ENCODE measurements at regions not wholly inside any gene's neighbourhood (a gene's known extent, or its start where the extent isn't known, plus 50 kb on each side); places are given as distances from the start of the nearest gene placed in this dataset.

- Histone ChIP-seq H3K4me1 (ENCODE audit: control insufficient read depth in 2 of 2, insufficient read depth in 2 of 2, low read length in 2 of 2) (no peaks in the 10 kb centered on the region), H3K27ac (ENCODE audit: low read depth in 1 of 2, low read length in 1 of 2) (no peak overlapping the region), H3K36me3 (ENCODE audit: control insufficient read depth in 2 of 2, insufficient read depth in 2 of 2, low read length in 1 of 2) (no peaks in the 10 kb centered on the region), H3K4me3 (ENCODE audit: low read length in 2 of 2) (no peak overlapping the region), H3K9me3 (ENCODE audit: control insufficient read depth in 2 of 2, insufficient read depth in 1 of 2, low read length in 1 of 2) (no peaks in the 10 kb centered on the region), H3K27me3 (ENCODE audit: control insufficient read depth in 2 of 2, insufficient read depth in 1 of 2, low read length in 1 of 2) (no peaks in the 10 kb centered on the region)
- no peak for DNase-seq (ENCODE audit: low read depth in 6 of 9, low spot score in 9 of 9)
- WGBS, result 89% methylated on average over 5 of the region's 5 CpGs
Observed at GRCh38 chr2:6031200-6031867, 339.1 kb downstream of the SOX11 start.

GRCh38 chr2:6036211-6036610, 344.0 kb downstream of the SOX11 start:
- Histone ChIP-seq H3K36me3 (ENCODE audit: control insufficient read depth in 2 of 2, insufficient read depth in 2 of 2, low read length in 1 of 2) (no peaks in the 10 kb centered on the region), H3K4me3 (ENCODE audit: low read length in 2 of 2) (no peak overlapping the region), H3K27me3 (ENCODE audit: control insufficient read depth in 2 of 2, insufficient read depth in 1 of 2, low read length in 1 of 2) (no peaks in the 10 kb centered on the region), H3K27ac (ENCODE audit: low read depth in 1 of 2, low read length in 1 of 2) (no peak overlapping the region), H3K4me1 (ENCODE audit: control insufficient read depth in 2 of 2, insufficient read depth in 2 of 2, low read length in 2 of 2) (no peaks in the 10 kb centered on the region), H3K9me3 (ENCODE audit: control insufficient read depth in 2 of 2, insufficient read depth in 1 of 2, low read length in 1 of 2) (no peaks in the 10 kb centered on the region)
- 92% methylated on average over 4 of the region's 4 CpGs for WGBS
- DNase-seq (ENCODE audit: low read depth in 6 of 9, low spot score in 9 of 9), result no peak

- Histone ChIP-seq H3K9me3 (ENCODE audit: control insufficient read depth in 2 of 2, insufficient read depth in 1 of 2, low read length in 1 of 2) (peaks cover 0 to 10% of the 10 kb centered on the region in 2 donors), H3K4me1 (ENCODE audit: control insufficient read depth in 2 of 2, insufficient read depth in 2 of 2, low read length in 2 of 2) (no peaks in the 10 kb centered on the region), H3K27me3 (ENCODE audit: control insufficient read depth in 2 of 2, insufficient read depth in 1 of 2, low read length in 1 of 2) (no peaks in the 10 kb centered on the region), H3K27ac (ENCODE audit: low read depth in 1 of 2, low read length in 1 of 2) (no peak overlapping the region), H3K4me3 (ENCODE audit: low read length in 2 of 2) (no peak overlapping the region), H3K36me3 (ENCODE audit: control insufficient read depth in 2 of 2, insufficient read depth in 2 of 2, low read length in 1 of 2) (no peaks in the 10 kb centered on the region)
- no peak for DNase-seq (ENCODE audit: low read depth in 6 of 9, low spot score in 9 of 9)
- 92% methylated on average over 9 of the region's 9 CpGs for WGBS
Observed at GRCh38 chr2:6043238-6043637, 351.1 kb downstream of the SOX11 start.

GRCh38 chr2:6052649-6053048, 360.5 kb downstream of the SOX11 start:
- no peak for DNase-seq (ENCODE audit: low read depth in 6 of 9, low spot score in 9 of 9)
- Histone ChIP-seq H3K27me3 (ENCODE audit: control insufficient read depth in 2 of 2, insufficient read depth in 1 of 2, low read length in 1 of 2) (no peaks in the 10 kb centered on the region), H3K9me3 (ENCODE audit: control insufficient read depth in 2 of 2, insufficient read depth in 1 of 2, low read length in 1 of 2) (no peaks in the 10 kb centered on the region), H3K36me3 (ENCODE audit: control insufficient read depth in 2 of 2, insufficient read depth in 2 of 2, low read length in 1 of 2) (no peaks in the 10 kb centered on the region), H3K4me3 (ENCODE audit: low read length in 2 of 2) (no peak overlapping the region), H3K27ac (ENCODE audit: low read depth in 1 of 2, low read length in 1 of 2) (no peak overlapping the region), H3K4me1 (ENCODE audit: control insufficient read depth in 2 of 2, insufficient read depth in 2 of 2, low read length in 2 of 2) (no peaks in the 10 kb centered on the region)
- 88% methylated on average over 8 of the region's 8 CpGs for WGBS

GRCh38 chr2:6053743-6054142, 361.6 kb downstream of the SOX11 start:
- DNase-seq (ENCODE audit: low read depth in 6 of 9, low spot score in 9 of 9), result no peak
- no peaks in the 10 kb centered on the region for H3K36me3 ChIP-seq (ENCODE audit: control insufficient read depth in 2 of 2, insufficient read depth in 2 of 2, low read length in 1 of 2)
- no peaks in the 10 kb centered on the region for H3K27me3 ChIP-seq (ENCODE audit: control insufficient read depth in 2 of 2, insufficient read depth in 1 of 2, low read length in 1 of 2)
- H3K4me3 ChIP-seq (ENCODE audit: low read length in 2 of 2), result no peak overlapping the region
- no peaks in the 10 kb centered on the region for H3K4me1 ChIP-seq (ENCODE audit: control insufficient read depth in 2 of 2, insufficient read depth in 2 of 2, low read length in 2 of 2)
- H3K27ac ChIP-seq (ENCODE audit: low read depth in 1 of 2, low read length in 1 of 2), result no peak overlapping the region
- 63% methylated on average over 5 of the region's 5 CpGs for WGBS
- no peaks in the 10 kb centered on the region for H3K9me3 ChIP-seq (ENCODE audit: control insufficient read depth in 2 of 2, insufficient read depth in 1 of 2, low read length in 1 of 2)

- 29% methylated on average over 7 of the region's 7 CpGs for WGBS
- DNase-seq (ENCODE audit: low read depth in 6 of 9, low spot score in 9 of 9), result no peak
Observed at GRCh38 chr2:6054161-6054671, 362.0 kb downstream of the SOX11 start.

GRCh38 chr2:6060992-6061663, 368.9 kb downstream of the SOX11 start:
- no peak for DNase-seq (ENCODE audit: low read depth in 6 of 9, low spot score in 9 of 9)
- Histone ChIP-seq H3K9me3 (ENCODE audit: control insufficient read depth in 2 of 2, insufficient read depth in 1 of 2, low read length in 1 of 2) (no peaks in the 10 kb centered on the region), H3K36me3 (ENCODE audit: control insufficient read depth in 2 of 2, insufficient read depth in 2 of 2, low read length in 1 of 2) (no peaks in the 10 kb centered on the region), H3K27ac (ENCODE audit: low read depth in 1 of 2, low read length in 1 of 2) (no peak overlapping the region), H3K27me3 (ENCODE audit: control insufficient read depth in 2 of 2, insufficient read depth in 1 of 2, low read length in 1 of 2) (no peaks in the 10 kb centered on the region), H3K4me3 (ENCODE audit: low read length in 2 of 2) (no peak overlapping the region), H3K4me1 (ENCODE audit: control insufficient read depth in 2 of 2, insufficient read depth in 2 of 2, low read length in 2 of 2) (no peaks in the 10 kb centered on the region)
- 96% methylated on average over 5 of the region's 5 CpGs for WGBS

More at GRCh38 chr2:6054161-6054671, 362.0 kb downstream of the SOX11 start:
- no peaks in the 10 kb centered on the region for H3K9me3 ChIP-seq (ENCODE audit: control insufficient read depth in 2 of 2, insufficient read depth in 1 of 2, low read length in 1 of 2)
- H3K27ac ChIP-seq (ENCODE audit: low read depth in 1 of 2, low read length in 1 of 2), result no peak overlapping the region
- no peaks in the 10 kb centered on the region for H3K36me3 ChIP-seq (ENCODE audit: control insufficient read depth in 2 of 2, insufficient read depth in 2 of 2, low read length in 1 of 2)
- H3K4me1 ChIP-seq (ENCODE audit: control insufficient read depth in 2 of 2, insufficient read depth in 2 of 2, low read length in 2 of 2), result no peaks in the 10 kb centered on the region
- no peaks in the 10 kb centered on the region for H3K27me3 ChIP-seq (ENCODE audit: control insufficient read depth in 2 of 2, insufficient read depth in 1 of 2, low read length in 1 of 2)
- H3K4me3 ChIP-seq (ENCODE audit: low read length in 2 of 2), result no peak overlapping the region

- Histone ChIP-seq H3K9me3 (ENCODE audit: control insufficient read depth in 2 of 2, insufficient read depth in 1 of 2, low read length in 1 of 2) (no peaks in the 10 kb centered on the region), H3K36me3 (ENCODE audit: control insufficient read depth in 2 of 2, insufficient read depth in 2 of 2, low read length in 1 of 2) (no peaks in the 10 kb centered on the region), H3K4me1 (ENCODE audit: control insufficient read depth in 2 of 2, insufficient read depth in 2 of 2, low read length in 2 of 2) (no peaks in the 10 kb centered on the region), H3K4me3 (ENCODE audit: low read length in 2 of 2) (no peak overlapping the region), H3K27ac (ENCODE audit: low read depth in 1 of 2, low read length in 1 of 2) (no peak overlapping the region), H3K27me3 (ENCODE audit: control insufficient read depth in 2 of 2, insufficient read depth in 1 of 2, low read length in 1 of 2) (no peaks in the 10 kb centered on the region)
- WGBS, result 89% methylated on average over 2 of the region's 2 CpGs
- DNase-seq (ENCODE audit: low read depth in 6 of 9, low spot score in 9 of 9), result no peak
Observed at GRCh38 chr2:6064757-6065156, 372.6 kb downstream of the SOX11 start.

- 93% methylated on average over 3 of the region's 3 CpGs for WGBS
- Histone ChIP-seq H3K4me1 (ENCODE audit: control insufficient read depth in 2 of 2, insufficient read depth in 2 of 2, low read length in 2 of 2) (no peaks in the 10 kb centered on the region), H3K36me3 (ENCODE audit: control insufficient read depth in 2 of 2, insufficient read depth in 2 of 2, low read length in 1 of 2) (no peaks in the 10 kb centered on the region)
Observed at GRCh38 chr2:6065703-6066102, 373.5 kb downstream of the SOX11 start.

More at GRCh38 chr2:6065703-6066102, 373.5 kb downstream of the SOX11 start:
- H3K27ac ChIP-seq (ENCODE audit: low read depth in 1 of 2, low read length in 1 of 2), result no peak overlapping the region
- H3K4me3 ChIP-seq (ENCODE audit: low read length in 2 of 2), result no peak overlapping the region
- no peaks in the 10 kb centered on the region for H3K27me3 ChIP-seq (ENCODE audit: control insufficient read depth in 2 of 2, insufficient read depth in 1 of 2, low read length in 1 of 2)
- DNase-seq (ENCODE audit: low read depth in 6 of 9, low spot score in 9 of 9), result no peak
- no peaks in the 10 kb centered on the region for H3K9me3 ChIP-seq (ENCODE audit: control insufficient read depth in 2 of 2, insufficient read depth in 1 of 2, low read length in 1 of 2)
